ENCODE measurements at regions not wholly inside any gene's neighbourhood (a gene's known extent, or its start where the extent isn't known, plus 50 kb on each side); places are given as distances from the start of the nearest gene placed in this dataset.
"Not testable (repeated sequence)": the region's sequence is repeated elsewhere in the genome, so short reads cannot be mapped to it uniquely, and the experiment has no call there.

- DNase-seq = not testable (repeated sequence)
Observed at GRCh38 chr1:223025190-223025734, 117.8 kb downstream of the TLR5 start.

- DNase-seq = not testable (repeated sequence)
Observed at GRCh38 chr1:223026639-223027038, 116.4 kb downstream of the TLR5 start.

- DNase-seq = no peak
Observed at GRCh38 chr1:223029985-223030769, 112.9 kb downstream of the TLR5 start.

- DNase-seq = no peak
Observed at GRCh38 chr1:223030871-223031400, 112.1 kb downstream of the TLR5 start.

DNA sequence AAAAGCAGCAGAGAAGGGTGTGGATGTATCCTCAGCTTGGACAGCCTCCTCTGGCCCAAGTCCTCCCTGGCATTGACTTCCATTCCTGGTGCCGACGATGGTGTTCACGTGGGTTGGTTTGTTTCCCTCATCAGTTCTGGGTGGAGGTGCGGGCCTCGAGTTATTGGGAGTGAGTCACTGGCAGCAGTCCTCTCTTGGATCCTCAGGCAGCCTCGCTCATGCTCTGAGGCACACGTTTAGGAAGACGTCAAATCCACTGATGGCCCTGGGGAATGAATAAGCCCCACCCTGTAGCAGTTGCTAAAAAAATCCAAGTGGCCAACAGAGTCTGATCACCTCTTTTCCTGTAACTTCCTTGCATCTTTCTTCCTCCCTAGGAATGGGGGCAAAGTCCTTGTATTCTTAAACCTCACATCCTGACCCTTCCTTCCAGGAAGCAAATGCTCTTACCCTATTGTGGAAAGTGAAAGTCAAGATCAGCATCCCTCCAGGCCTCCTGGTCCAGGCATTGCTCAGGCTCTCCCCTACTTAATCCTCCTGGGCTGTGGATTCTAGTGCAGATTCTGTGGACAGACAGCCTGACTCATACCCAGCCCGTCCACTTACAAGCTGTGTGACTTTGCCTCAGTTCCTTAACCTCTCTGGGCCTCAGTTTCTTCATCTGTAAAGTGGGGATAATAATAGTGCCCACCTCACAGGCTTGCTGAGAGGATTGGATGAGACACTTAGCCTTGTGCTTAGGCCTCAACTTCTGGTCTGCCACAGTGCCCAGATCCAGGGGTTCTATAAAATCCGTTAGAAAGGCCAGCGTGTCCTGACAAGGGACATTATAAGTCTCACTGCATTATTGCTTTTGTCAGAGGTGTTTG lies 111.1 kb downstream of the TLR5 start:
- no peak for DNase-seq

DNA sequence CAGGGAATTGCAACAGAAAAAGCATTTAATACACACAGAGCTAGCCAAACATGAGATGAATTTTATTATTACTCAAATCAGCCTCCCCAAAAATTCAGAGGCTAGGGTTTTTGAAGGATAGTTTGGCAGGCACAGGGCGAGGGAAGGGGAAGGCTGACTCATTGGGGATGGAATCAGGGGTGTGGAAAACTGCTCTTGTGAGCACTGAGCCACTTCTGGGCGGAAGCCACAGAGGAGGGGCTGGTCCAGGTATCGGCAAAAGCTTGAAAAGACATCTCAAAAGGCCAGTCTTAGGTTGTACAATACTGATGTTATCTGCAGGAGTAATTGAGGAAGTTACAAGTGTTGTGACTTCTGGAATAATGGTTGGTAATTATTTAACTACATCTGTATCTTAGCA lies 109.4 kb downstream of the TLR5 start:
- no peak for DNase-seq

DNA sequence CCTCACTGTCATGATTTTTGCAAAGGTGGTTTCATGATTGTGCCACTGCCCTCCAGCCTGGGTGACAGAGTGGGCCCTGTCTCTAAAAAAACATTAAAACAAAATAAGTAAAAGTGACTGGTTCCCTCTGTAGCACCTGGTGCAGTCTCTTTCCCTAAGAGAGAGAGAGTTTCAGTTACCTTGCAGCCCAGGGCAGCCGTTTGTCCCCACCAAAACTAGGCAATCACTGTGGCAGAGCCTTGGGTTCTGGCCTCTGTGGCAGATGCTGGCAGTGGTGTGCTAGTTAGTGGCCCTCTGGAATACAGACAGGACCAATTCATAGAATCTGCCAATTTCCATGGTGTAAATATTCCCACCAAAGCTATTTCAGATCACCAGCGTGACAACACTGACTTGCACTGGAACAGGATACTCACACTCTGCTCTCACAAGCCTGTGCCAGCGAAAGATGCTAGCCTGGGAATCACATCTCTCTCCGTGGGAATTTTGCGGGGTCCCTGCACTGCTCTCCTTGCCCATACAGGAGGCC lies 108.7 kb downstream of the TLR5 start:
- DNase-seq = no peak

GRCh38 chr1:223035724-223036478 lies 107.1 kb downstream of the TLR5 start:
- peak; percentile 31 for DNase-seq

- no peak for DNase-seq
Observed at GRCh38 chr1:223036479-223036845, 106.6 kb downstream of the TLR5 start.

DNA sequence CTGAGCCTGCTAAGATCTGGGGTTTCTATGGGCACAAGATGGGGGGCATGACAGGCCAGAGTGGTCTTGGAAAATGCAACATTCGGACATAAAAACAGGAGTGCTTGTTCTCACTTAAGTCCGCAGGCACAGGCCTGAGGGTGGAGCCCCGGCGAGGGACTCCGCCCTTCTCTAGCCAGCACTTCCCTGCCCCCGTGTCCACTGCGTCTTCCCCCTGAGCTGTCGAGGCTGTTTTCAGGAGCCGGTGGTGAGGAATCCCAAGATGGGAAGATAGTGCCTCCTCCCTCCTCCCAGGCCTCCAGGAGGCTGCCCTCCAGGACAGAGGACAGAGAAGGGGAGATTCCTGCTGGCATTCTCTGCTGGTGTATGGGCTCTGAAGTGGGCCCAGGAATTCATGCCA lies 105.2 kb downstream of the TLR5 start:
- no peak for DNase-seq

DNA sequence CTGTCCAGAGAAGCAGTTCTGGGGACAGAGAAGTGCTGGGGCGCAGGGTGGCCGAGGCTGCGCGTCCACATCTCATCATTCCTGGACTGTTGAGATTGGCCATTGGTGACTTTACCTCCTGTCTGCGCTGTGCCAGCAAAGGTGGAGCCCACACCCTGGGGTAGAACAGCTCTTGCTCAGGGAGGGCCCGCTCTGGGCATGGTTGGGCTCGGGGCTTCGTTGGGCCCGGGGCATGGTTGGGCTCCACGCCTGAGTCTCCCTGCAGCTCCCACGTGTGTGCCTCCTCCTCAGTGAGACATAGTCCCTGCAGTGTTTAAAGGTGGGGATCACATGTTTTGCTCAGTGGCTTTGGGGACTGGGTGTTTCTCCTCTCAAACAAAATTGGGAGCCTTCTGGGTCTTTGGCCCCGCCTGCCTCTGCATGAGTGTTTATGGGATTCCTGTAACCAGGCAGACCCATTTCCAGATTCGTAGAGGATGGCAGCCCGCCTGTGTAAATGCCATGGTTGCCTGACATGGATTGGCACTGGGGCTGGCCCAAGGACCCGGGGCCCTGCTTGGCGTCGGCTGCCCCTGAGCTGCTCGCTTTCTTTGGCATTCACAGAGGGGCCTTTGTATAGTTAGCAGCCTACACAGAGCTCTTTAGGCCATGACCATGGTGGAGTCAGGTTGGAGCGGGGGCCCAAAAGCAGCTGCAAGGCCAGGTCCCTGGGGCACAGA lies 104.6 kb downstream of the TLR5 start:
- DNase-seq = no peak

DNA sequence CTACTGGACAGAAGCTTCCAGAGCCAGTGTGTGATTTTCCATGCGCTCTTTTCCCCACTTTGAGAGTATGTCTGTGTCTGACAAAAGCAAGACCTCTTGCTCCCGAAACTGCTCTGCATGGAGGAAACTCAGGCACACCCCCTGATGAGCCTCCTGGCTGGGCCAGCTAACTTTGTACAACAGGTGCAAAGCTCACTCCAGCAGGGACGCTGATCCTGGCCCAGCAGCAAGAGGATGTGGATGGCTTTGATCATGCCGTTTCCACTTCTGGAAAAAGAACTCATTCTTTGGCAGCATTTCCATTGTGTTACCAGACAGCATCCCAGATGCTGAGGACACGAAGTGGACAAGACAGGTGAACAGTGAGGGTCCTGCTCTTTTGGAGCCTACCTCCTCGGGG lies 103.1 kb downstream of the TLR5 start:
- DNase-seq = no peak

DNA sequence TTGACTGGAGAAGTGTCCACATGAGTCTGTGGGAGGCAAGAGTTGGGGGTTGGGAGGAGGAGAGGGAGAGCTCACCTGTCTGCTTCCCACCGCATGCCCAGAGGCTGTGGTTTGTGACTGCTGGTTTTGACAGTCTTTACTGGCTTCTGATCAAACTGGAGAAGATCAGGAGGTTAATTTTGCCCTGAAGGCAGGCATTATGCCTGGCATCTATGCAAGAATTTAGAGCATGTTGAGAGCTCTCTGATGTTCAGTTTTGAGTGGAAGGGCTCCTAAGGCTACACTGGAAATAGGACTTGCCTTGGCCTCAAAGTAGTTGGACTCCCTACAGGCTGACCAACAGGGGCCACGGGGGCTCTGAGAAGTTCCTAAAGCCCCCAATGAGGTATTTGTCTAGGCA lies 101.6 kb downstream of the TLR5 start:
- no peak for DNase-seq

DNA sequence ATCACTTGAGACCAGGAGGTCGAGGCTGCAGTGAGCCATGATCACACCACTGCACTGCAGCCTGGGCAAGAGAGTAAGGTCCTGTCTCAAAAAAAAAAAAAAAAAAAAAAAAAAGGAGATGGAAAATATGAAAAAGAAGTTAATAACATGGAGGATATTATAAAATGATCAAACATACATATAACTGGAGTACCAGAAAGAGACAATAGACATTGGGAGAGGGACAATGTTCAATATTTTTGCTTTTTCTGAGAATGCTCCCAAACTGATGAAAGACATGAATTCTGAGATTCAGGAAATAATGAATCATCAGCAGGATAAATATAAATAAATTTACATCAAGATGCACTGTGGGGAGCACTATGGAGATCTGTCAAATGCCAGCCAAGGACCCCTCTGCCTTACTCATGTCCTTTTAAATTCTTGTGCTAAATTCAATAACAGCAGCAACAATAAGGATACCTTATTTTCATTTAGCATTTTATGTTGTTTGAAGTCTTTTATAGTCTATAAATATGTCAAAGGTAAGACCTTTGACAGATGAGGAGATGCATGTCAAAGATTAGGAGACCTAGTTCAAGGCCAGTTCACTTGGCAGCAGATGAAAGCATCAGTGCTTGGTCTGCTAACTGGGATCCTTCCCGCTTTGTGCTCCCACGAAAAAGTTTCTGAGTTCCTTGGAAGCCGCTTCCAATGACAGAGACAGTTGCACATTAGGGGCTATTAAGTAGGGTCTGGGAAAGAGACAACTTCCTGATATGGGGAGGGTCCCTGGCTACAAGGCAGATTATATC lies 97.7 kb downstream of the TLR5 start:
- no peak for DNase-seq

GRCh38 chr1:223046011-223046410 lies 97.0 kb downstream of the TLR5 start:
- DNase-seq = no peak

- DNase-seq = not testable (repeated sequence)
Observed at GRCh38 chr1:223046463-223046862, 96.6 kb downstream of the TLR5 start.

- DNase-seq = no peak
Observed at GRCh38 chr1:223048026-223048425, 95.0 kb downstream of the TLR5 start.

GRCh38 chr1:223052462-223052861 lies 90.6 kb downstream of the TLR5 start:
- no peak for DNase-seq

DNA sequence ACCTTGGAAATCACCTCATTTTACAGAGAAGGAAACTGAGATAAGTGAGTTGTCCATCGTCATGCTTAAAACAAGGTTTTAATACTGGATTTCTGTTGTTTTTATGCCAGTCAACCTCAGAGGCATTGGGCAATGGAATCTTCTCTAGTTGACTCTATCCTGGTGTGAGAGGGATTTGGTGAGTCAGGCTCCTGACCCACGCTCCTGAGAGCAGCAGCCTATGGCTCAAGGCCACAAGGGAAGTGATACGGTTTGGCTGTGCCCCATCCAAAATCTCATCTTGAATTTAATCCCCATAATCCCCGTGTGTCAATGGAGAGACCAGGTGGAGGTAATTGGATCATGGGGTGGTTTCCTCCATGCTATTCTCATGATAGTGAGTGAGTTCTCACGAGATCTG lies 90.1 kb downstream of the TLR5 start:
- DNase-seq = no peak

DNA sequence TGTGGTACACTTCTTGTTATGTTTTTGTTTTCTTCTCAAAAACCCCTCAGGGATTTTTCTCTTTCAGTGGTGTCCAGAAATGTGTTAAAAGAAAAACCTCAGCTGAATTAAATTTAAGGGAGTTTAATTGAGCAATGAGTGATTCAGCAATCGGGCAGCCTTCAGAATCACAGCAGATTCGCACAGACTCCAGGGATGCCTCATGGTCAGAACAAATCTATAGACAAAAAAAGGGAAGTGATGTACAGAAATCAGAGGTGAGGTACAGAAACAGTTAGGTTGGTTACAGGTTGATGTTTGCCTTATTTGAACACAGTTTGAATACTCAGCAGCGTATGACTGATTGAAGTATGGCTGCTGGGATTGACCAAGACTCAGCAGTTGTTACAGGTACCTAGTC lies 86.2 kb downstream of the TLR5 start:
- no peak for DNase-seq

DNA sequence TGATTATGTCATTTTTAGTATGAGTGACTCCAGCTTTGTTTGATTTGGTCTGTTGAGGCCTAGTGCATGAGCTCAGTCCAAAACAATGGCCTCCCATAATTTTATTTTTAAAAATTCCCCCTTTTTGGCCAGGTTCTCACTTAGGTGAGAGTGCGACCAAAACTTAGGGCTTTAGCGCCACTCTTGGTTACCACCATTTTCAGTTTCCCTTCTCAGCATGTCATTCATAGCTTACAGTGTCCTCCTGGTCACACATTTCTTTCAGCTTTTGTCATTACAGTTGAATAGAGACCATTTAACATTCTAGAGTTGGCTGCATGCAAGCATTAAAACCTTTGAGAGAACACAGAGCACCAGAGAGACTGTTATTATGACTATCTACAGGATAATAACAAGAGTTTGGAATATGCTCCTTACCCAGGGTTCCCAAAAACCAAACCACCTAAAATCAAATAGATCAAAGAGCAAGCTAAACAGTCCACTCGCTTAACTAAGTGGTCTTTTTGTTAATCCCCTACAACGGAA lies 85.4 kb downstream of the TLR5 start:
- DNase-seq = no peak
